ENCODE measurements at regions not wholly inside any gene's neighbourhood (a gene's known extent, or its start where the extent isn't known, plus 50 kb on each side); places are given as distances from the start of the nearest gene placed in this dataset.

- Mint-ChIP-seq H3K36me3 (ENCODE audit: insufficient read depth, unreplicated experiment) (no peaks in the 10 kb centered on the region), H3K27me3 (ENCODE audit: unreplicated experiment) (no peaks in the 10 kb centered on the region), H3K9me3 (ENCODE audit: low read depth, unreplicated experiment) (no peaks in the 10 kb centered on the region), H3K4me3 (ENCODE audit: low read depth, unreplicated experiment) (no peak overlapping the region), H3K27ac (ENCODE audit: unreplicated experiment) (no peak overlapping the region), H3K4me1 (ENCODE audit: low read depth, unreplicated experiment) (no peaks in the 10 kb centered on the region)
- DNase-seq, result no peak
- intact Hi-C loops (cut with micrococcal nuclease; ENCODE audit: unreplicated experiment), result no loop called here
- no peak for TF ChIP-seq CTCF (IDR thresholded peaks at IDR 0.05; ENCODE audit: unreplicated experiment)
- no TSS peak for BruUV-seq (replicated peaks)
- CTCF ChIA-PET, result no interaction called here
Observed at GRCh38 chr18:73742957-73743356, 404.7 kb downstream of the FBXO15 start.

- no peaks in the 10 kb centered on the region for H3K4me1 Mint-ChIP-seq (ENCODE audit: low read depth, unreplicated experiment)
- H3K27me3 Mint-ChIP-seq (ENCODE audit: unreplicated experiment), result no peaks in the 10 kb centered on the region
- no peak for TF ChIP-seq CTCF (IDR thresholded peaks at IDR 0.05; ENCODE audit: unreplicated experiment)
- no peak overlapping the region for H3K27ac Mint-ChIP-seq (ENCODE audit: unreplicated experiment)
- BruUV-seq (replicated peaks), result no TSS peak
- no peaks in the 10 kb centered on the region for H3K9me3 Mint-ChIP-seq (ENCODE audit: low read depth, unreplicated experiment)
- CTCF ChIA-PET, result no interaction called here
- DNase-seq, result no peak
- no peak overlapping the region for H3K4me3 Mint-ChIP-seq (ENCODE audit: low read depth, unreplicated experiment)
- intact Hi-C loops (cut with micrococcal nuclease; ENCODE audit: unreplicated experiment), result no loop called here
- H3K36me3 Mint-ChIP-seq (ENCODE audit: insufficient read depth, unreplicated experiment), result no peaks in the 10 kb centered on the region
Observed at GRCh38 chr18:73741946-73742345, 405.7 kb downstream of the FBXO15 start.

- CTCF ChIA-PET, result no interaction called here
- no peaks in the 10 kb centered on the region for H3K9me3 Mint-ChIP-seq (ENCODE audit: low read depth, unreplicated experiment)
- H3K27ac Mint-ChIP-seq (ENCODE audit: unreplicated experiment), result no peak overlapping the region
- TF ChIP-seq CTCF (IDR thresholded peaks at IDR 0.05; ENCODE audit: unreplicated experiment), result no peak
- no TSS peak for BruUV-seq (replicated peaks)
- no peaks in the 10 kb centered on the region for H3K27me3 Mint-ChIP-seq (ENCODE audit: unreplicated experiment)
- H3K4me1 Mint-ChIP-seq (ENCODE audit: low read depth, unreplicated experiment), result no peaks in the 10 kb centered on the region
- DNase-seq, result no peak
- H3K4me3 Mint-ChIP-seq (ENCODE audit: low read depth, unreplicated experiment), result no peak overlapping the region
- intact Hi-C loops (cut with micrococcal nuclease; ENCODE audit: unreplicated experiment), result no loop called here
- no peaks in the 10 kb centered on the region for H3K36me3 Mint-ChIP-seq (ENCODE audit: insufficient read depth, unreplicated experiment)
Observed at GRCh38 chr18:73739098-73739497, 408.5 kb downstream of the FBXO15 start.

GRCh38 chr18:73737990-73738389 lies 409.6 kb downstream of the FBXO15 start:
- H3K9me3 Mint-ChIP-seq (ENCODE audit: low read depth, unreplicated experiment), result no peaks in the 10 kb centered on the region
- H3K36me3 Mint-ChIP-seq (ENCODE audit: insufficient read depth, unreplicated experiment), result no peaks in the 10 kb centered on the region
- H3K27ac Mint-ChIP-seq (ENCODE audit: unreplicated experiment), result no peak overlapping the region
- intact Hi-C loops (cut with micrococcal nuclease; ENCODE audit: unreplicated experiment), result no loop called here
- CTCF ChIA-PET, result no interaction called here
- DNase-seq, result no peak
- TF ChIP-seq CTCF (IDR thresholded peaks at IDR 0.05; ENCODE audit: unreplicated experiment), result no peak
- no peaks in the 10 kb centered on the region for H3K27me3 Mint-ChIP-seq (ENCODE audit: unreplicated experiment)
- BruUV-seq (replicated peaks), result no TSS peak
- H3K4me3 Mint-ChIP-seq (ENCODE audit: low read depth, unreplicated experiment), result no peak overlapping the region
- no peaks in the 10 kb centered on the region for H3K4me1 Mint-ChIP-seq (ENCODE audit: low read depth, unreplicated experiment)

GRCh38 chr18:73735836-73736235 lies 411.8 kb downstream of the FBXO15 start:
- intact Hi-C loops (cut with micrococcal nuclease; ENCODE audit: unreplicated experiment), result no loop called here
- Mint-ChIP-seq H3K4me3 (ENCODE audit: low read depth, unreplicated experiment) (no peak overlapping the region), H3K9me3 (ENCODE audit: low read depth, unreplicated experiment) (peaks cover 7% of the 10 kb centered on the region), H3K4me1 (ENCODE audit: low read depth, unreplicated experiment) (no peaks in the 10 kb centered on the region), H3K36me3 (ENCODE audit: insufficient read depth, unreplicated experiment) (no peaks in the 10 kb centered on the region), H3K27me3 (ENCODE audit: unreplicated experiment) (no peaks in the 10 kb centered on the region), H3K27ac (ENCODE audit: unreplicated experiment) (no peak overlapping the region)
- BruUV-seq (replicated peaks), result no TSS peak
- CTCF ChIA-PET, result no interaction called here
- no peak for DNase-seq
- TF ChIP-seq CTCF (IDR thresholded peaks at IDR 0.05; ENCODE audit: unreplicated experiment), result no peak

Data from Calu3 (cell line).